Caco-2 (cell line): ENCODE measurements at regions not wholly inside any gene's neighbourhood (a gene's known extent, or its start where the extent isn't known, plus 50 kb on each side); places are given as distances from the start of the nearest gene placed in this dataset.
A peak's percentile ranks its signal among the peaks of the same experiment; 100 is the strongest.

Source experiments
- BruUV-seq: library from RNA; stranded (reverse); fragments of 400-500 nt; replicated peaks from 2 replicates; lab custom pipeline; 2021; lab: Mats Ljungman, UMichigan
- CTCF ChIA-PET: fragments of 300-600 bp; sonication (Branson Sonifier 250); formaldehyde crosslinking; loops from one replicate; lab custom pipeline; 2022; ENCODE audit warnings: antibody characterized with exemption; lab: Charles Lee
- POLR2A ChIA-PET: fragments of 300-600 bp; sonication (Branson Sonifier 250); formaldehyde crosslinking; loops from one replicate; lab custom pipeline; 2022; ENCODE audit warnings: antibody characterized with exemption; lab: Charles Lee
- DNase-seq, 2 experiments: peaks; one replicate each; pipeline versions ENCODE4 v3.0.0 to v3.0.0-alpha.2; 2020 to 2022
- H3K27me3 ChIP-seq: replicated peaks from 2 replicates; pipeline ENCODE4 v1.6.0; 2011; ENCODE audit warnings: low read length; ENCODE audit not compliant: control insufficient read depth, insufficient read depth
- H3K36me3 ChIP-seq: 2 replicates; pipeline ENCODE4 v1.5.1; 2011; ENCODE audit warnings: low read length; ENCODE audit not compliant: control insufficient read depth, insufficient read depth
- H3K4me1 ChIP-seq: fragments of 250-450 bp; sonication (Bioruptor Pico); 2 replicates; pipeline ENCODE4 v1.5.1; 2020; ENCODE audit warnings: mild to moderate bottlenecking
- H3K4me3 ChIP-seq: 2 replicates; pipeline ENCODE4 v1.5.1; 2011; ENCODE audit warnings: low read depth, mild to moderate bottlenecking, control low read depth, low read length
- H3K9me3 ChIP-seq: fragments of 250-450 bp; sonication (Bioruptor Pico); 2 replicates; pipeline ENCODE4 v1.5.1; 2020; ENCODE audit warnings: mild to moderate bottlenecking, moderate library complexity
- H3K27ac Mint-ChIP-seq: one replicate; pipeline ENCODE4 v1.8.0; 2022; ENCODE audit warnings: mixed read lengths; ENCODE audit not compliant: unreplicated experiment
- H3K27me3 Mint-ChIP-seq: one replicate; pipeline ENCODE4 v1.8.0; 2022; ENCODE audit warnings: mixed read lengths; ENCODE audit not compliant: insufficient read depth, unreplicated experiment
- H3K36me3 Mint-ChIP-seq: one replicate; pipeline ENCODE4 v1.8.0; 2022; ENCODE audit warnings: mild to moderate bottlenecking, mixed read lengths; ENCODE audit not compliant: insufficient read depth, unreplicated experiment
- H3K4me1 Mint-ChIP-seq: one replicate; pipeline ENCODE4 v1.8.0; 2022; ENCODE audit warnings: low read depth, mixed read lengths; ENCODE audit not compliant: unreplicated experiment
- H3K4me3 Mint-ChIP-seq: one replicate; pipeline ENCODE4 v1.8.0; 2022; ENCODE audit warnings: mild to moderate bottlenecking, moderate library complexity, mixed read lengths; ENCODE audit not compliant: unreplicated experiment
- H3K9me3 Mint-ChIP-seq: one replicate; pipeline ENCODE4 v1.8.0; 2022; ENCODE audit warnings: mixed read lengths; ENCODE audit not compliant: unreplicated experiment
- intact Hi-C: fragments of 100-400 bp; cut with micrococcal nuclease; formaldehyde crosslinking; loops from one replicate; pipeline ENCODE4 v1.10.0; 2022; ENCODE audit not compliant: unreplicated experiment
- TF ChIP-seq, protein P1 (sequence below), 2 experiments: fragments of 200-600 bp in 1 of 2; IDR thresholded peaks; 1 replicate in 1 of 2; 2 replicates in 1 of 2; pipeline versions ENCODE4 v1.5.1 to v1.8.0; 2011 to 2022; ENCODE audit warnings: antibody characterized with exemption in 1 of 2, control low read depth in 1 of 2, inconsistent platforms in 1 of 2, low read depth in 1 of 2, low read length in 1 of 2, mild to moderate bottlenecking in 1 of 2, moderate library complexity in 1 of 2; ENCODE audit not compliant: insufficient read depth in 1 of 2, severe bottlenecking in 1 of 2, unreplicated experiment in 1 of 2

DNA sequence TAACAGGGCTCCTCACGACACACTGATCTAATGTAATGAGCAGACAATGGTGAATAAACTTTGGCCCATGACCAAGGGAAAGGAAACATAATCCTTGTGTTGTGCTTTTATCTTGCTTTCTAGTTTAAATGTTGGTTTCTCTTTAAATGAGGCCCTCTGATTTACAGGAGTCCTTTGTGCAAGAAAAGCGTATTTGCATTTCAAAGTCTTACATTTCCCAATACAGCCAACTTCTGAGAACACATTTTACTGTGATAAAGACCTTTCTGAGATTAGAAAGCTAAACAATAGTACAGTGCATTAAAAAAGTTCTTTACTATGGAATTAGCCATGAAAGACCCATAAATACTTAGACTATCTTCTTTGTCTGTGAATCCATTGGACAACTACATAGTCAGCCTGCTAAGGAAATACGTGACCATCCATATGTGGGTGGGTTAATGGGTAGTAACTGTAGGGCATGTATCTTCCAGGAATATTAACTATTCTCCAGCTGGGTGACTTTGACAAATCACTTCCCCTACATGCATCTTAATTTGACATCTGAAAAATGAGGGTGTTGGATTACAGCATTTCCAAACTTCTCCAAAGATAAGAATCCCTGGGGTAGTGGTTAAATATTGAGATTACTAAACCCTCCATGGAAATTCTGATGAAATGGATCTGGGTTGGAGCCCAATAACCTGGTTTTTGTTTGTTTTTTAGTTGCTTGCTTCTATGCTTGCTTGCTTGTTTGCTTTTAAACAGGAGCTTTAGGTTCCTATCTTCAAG lies 50.3 kb upstream of the USP1 start:
- Mint-ChIP-seq H3K4me1 (peaks cover 11% of the 10 kb centered on the region), H3K9me3 (no peaks in the 10 kb centered on the region), H3K27ac (peak overlapping the region; percentile 63), H3K4me3 (no peak overlapping the region), H3K36me3 (no peaks in the 10 kb centered on the region), H3K27me3 (no peaks in the 10 kb centered on the region)
- intact Hi-C loops, result loop anchor here (1.0 to 2.0 kb wide), 7 partner anchors 38 to 211 kb away; partner anchors contain the start of gene KANK4
- Histone ChIP-seq H3K27me3 (no peaks in the 10 kb centered on the region), H3K36me3 (no peaks in the 10 kb centered on the region), H3K4me3 (no peak overlapping the region), H3K9me3 (no peaks in the 10 kb centered on the region), H3K4me1 (peaks cover 39% of the 10 kb centered on the region)
- TF ChIP-seq, protein P1, sequence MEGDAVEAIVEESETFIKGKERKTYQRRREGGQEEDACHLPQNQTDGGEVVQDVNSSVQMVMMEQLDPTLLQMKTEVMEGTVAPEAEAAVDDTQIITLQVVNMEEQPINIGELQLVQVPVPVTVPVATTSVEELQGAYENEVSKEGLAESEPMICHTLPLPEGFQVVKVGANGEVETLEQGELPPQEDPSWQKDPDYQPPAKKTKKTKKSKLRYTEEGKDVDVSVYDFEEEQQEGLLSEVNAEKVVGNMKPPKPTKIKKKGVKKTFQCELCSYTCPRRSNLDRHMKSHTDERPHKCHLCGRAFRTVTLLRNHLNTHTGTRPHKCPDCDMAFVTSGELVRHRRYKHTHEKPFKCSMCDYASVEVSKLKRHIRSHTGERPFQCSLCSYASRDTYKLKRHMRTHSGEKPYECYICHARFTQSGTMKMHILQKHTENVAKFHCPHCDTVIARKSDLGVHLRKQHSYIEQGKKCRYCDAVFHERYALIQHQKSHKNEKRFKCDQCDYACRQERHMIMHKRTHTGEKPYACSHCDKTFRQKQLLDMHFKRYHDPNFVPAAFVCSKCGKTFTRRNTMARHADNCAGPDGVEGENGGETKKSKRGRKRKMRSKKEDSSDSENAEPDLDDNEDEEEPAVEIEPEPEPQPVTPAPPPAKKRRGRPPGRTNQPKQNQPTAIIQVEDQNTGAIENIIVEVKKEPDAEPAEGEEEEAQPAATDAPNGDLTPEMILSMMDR (IDR thresholded peaks at IDR 0.05; ENCODE audit: insufficient read depth in 1 of 2, low read depth in 1 of 2, low read length in 1 of 2, severe bottlenecking in 1 of 2, unreplicated experiment in 1 of 2), result no peak
- no TSS peak for BruUV-seq
- ChIA-PET CTCF (interaction anchor here (0.7 to 1.4 kb wide), 2 partner anchors 79 to 211 kb away, joined by 3 to 4 read pairs; no protein-coding TSS in a partner anchor), POLR2A (interaction anchor here (1.3 kb wide), 1 partner anchor 101 kb away, joined by 5 read pairs; no protein-coding TSS in a partner anchor)
- peak; percentile 63 to 72 for DNase-seq
